ENCODE measurements at regions not wholly inside any gene's neighbourhood (a gene's known extent, or its start where the extent isn't known, plus 50 kb on each side); places are given as distances from the start of the nearest gene placed in this dataset.

DNA sequence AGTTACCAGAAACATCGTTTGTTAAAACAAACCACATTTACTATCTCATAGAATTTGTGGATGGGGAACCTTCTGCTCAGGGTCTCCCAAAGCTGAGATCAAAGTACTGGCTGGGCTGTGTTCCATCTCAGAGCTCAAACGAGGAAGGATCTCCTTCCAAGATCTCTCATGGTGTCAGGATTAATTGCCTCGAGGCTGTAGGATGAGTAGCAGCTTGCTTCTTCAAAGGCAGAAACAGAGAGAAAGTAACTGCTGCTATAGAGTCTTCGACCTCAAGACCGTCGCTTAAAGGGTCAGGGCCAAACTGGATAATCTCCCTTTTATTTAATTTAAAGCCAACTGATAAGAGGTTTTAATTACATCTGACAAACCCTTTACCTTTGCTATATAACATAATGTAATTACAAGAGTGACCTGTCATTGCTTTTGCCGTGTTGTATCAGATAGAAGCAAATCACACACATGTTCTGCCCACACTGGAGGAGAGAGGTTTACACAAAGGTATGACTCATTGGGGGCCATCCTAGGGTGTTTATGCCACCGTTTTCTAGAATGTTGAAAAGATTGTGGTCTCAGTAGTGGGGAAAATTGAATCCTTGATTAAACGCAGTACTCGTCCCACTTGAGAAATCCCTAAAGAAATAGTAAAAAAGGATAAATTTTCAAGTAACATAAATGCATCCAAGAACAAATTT is 868.8 kb upstream of the TMEM132C start:
- DNase-seq (ENCODE audit: extremely low read depth, low read depth): no peak
- TF ChIP-seq, protein P1, sequence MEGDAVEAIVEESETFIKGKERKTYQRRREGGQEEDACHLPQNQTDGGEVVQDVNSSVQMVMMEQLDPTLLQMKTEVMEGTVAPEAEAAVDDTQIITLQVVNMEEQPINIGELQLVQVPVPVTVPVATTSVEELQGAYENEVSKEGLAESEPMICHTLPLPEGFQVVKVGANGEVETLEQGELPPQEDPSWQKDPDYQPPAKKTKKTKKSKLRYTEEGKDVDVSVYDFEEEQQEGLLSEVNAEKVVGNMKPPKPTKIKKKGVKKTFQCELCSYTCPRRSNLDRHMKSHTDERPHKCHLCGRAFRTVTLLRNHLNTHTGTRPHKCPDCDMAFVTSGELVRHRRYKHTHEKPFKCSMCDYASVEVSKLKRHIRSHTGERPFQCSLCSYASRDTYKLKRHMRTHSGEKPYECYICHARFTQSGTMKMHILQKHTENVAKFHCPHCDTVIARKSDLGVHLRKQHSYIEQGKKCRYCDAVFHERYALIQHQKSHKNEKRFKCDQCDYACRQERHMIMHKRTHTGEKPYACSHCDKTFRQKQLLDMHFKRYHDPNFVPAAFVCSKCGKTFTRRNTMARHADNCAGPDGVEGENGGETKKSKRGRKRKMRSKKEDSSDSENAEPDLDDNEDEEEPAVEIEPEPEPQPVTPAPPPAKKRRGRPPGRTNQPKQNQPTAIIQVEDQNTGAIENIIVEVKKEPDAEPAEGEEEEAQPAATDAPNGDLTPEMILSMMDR (IDR thresholded peaks at IDR 0.05; ENCODE audit: low read depth, low read length, missing control alignments): no peak
- no peak overlapping the region for H3K4me3 ChIP-seq (replicated peaks; ENCODE audit: low read depth, low read length)

DNA sequence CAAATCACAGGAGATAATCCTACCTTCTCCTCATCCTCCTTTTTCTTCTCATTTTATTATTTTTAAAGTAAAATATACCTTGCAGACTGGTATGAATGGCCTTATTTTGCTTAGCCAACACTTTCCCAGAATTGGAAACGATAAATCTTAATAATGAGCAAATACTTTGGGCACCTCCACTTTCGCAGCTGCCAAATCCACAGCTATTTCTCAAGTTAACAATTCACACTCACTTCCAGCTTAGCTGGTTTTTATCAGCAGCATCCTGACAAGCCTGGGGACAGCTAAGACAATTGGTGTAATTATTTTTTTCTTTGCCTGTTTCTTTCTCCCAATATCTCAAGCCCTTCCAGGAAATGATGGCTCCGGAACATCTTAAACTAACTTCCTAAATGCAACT is 867.5 kb upstream of the TMEM132C start:
- DNase-seq (ENCODE audit: extremely low read depth, low read depth): no peak
- H3K4me3 ChIP-seq (replicated peaks; ENCODE audit: low read depth, low read length): no peak overlapping the region
- TF ChIP-seq, protein P1 (IDR thresholded peaks at IDR 0.05; ENCODE audit: low read depth, low read length, missing control alignments): no peak

GRCh38 chr12:127400221-127400620 is 866.7 kb upstream of the TMEM132C start:
- TF ChIP-seq, protein P1 (IDR thresholded peaks at IDR 0.05; ENCODE audit: low read depth, low read length, missing control alignments): no peak
- no peak overlapping the region for H3K4me3 ChIP-seq (replicated peaks; ENCODE audit: low read depth, low read length)
- no peak for DNase-seq (ENCODE audit: extremely low read depth, low read depth)

- H3K4me3 ChIP-seq (replicated peaks; ENCODE audit: low read depth, low read length): no peak overlapping the region
- no peak for DNase-seq (ENCODE audit: extremely low read depth, low read depth)
- TF ChIP-seq, protein P1 (IDR thresholded peaks at IDR 0.05; ENCODE audit: low read depth, low read length, missing control alignments): no peak
These were observed 866.0 kb upstream of the TMEM132C start for GRCh38 chr12:127401005-127401404.

DNA sequence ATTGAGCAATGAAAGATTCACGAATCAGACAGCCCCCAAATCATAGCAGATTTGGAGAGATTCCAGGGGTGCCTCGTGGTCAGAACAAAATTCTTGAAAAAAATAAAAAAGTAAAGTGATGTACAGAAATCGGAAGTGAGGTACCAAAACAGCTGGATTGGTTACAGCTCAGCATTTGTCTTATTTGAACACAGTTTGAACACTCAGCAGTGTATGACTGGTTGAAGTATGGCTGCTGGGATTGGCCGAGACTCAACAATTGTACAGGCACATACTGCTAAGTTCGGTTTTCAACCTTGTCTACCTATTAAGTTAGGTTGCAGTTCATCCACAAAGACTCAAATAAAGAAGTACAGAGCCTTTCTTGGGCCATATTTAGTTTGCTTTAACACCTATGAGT is 865.4 kb upstream of the TMEM132C start:
- DNase-seq (ENCODE audit: extremely low read depth, low read depth): no peak
- TF ChIP-seq, protein P1 (IDR thresholded peaks at IDR 0.05; ENCODE audit: low read depth, low read length, missing control alignments): no peak
- no peak overlapping the region for H3K4me3 ChIP-seq (replicated peaks; ENCODE audit: low read depth, low read length)

GRCh38 chr12:127411166-127411915 is 855.6 kb upstream of the TMEM132C start:
- TF ChIP-seq, protein P1 (IDR thresholded peaks at IDR 0.05; ENCODE audit: low read depth, low read length, missing control alignments): no peak
- no peak for DNase-seq (ENCODE audit: extremely low read depth, low read depth)
- no peak overlapping the region for H3K4me3 ChIP-seq (replicated peaks; ENCODE audit: low read depth, low read length)
